HCT116 (cell line): ENCODE measurements at regions not wholly inside any gene's neighbourhood (a gene's known extent, or its start where the extent isn't known, plus 50 kb on each side); places are given as distances from the start of the nearest gene placed in this dataset.

Source experiments
- CTCF ChIP-seq, 3 experiments: fragments of 200-600 bp in 1 of 3; sonication (generic) in 1 of 3; IDR thresholded peaks in 2 of 3; conservative IDR thresholded peaks in 1 of 3; 2 replicates each; pipeline ENCODE4 v1.5.1; 2012 to 2017; ENCODE audit warnings: low read depth in 2 of 3, low read length in 2 of 3, antibody characterized with exemption in 1 of 3, borderline replicate concordance in 1 of 3, control low read depth in 1 of 3, mild to moderate bottlenecking in 1 of 3, mixed read lengths in 1 of 3, mixed run types in 1 of 3, moderate library complexity in 1 of 3; ENCODE audit not compliant: insufficient read depth in 1 of 3
- POLR2A ChIP-seq: IDR thresholded peaks from 2 replicates; pipeline ENCODE4 v1.7.0; 2011; ENCODE audit warnings: borderline replicate concordance; ENCODE audit not compliant: insufficient read depth, insufficient read length; ENCODE audit errors: extremely low read depth
- RAD21 ChIP-seq: IDR thresholded peaks from 2 replicates; pipeline ENCODE4 v1.6.1; 2012; ENCODE audit warnings: low read depth, mild to moderate bottlenecking

- no peak for TF ChIP-seq POLR2A
- TF ChIP-seq CTCF (IDR thresholded peaks at IDR 0.05 in 2 of 3, conservative IDR thresholded peaks at IDR 0.05 in 1 of 3; ENCODE audit: borderline replicate concordance in 1 of 3, insufficient read depth in 1 of 3, low read depth in 2 of 3, low read length in 2 of 3): no peak
- no peak for TF ChIP-seq RAD21
Observed at GRCh38 chr1:185648858-185649589, 85.2 kb upstream of the HMCN1 start.
